Vagina (tissue), 2 donors: ENCODE measurements at regions not wholly inside any gene's neighbourhood (a gene's known extent, or its start where the extent isn't known, plus 50 kb on each side); places are given as distances from the start of the nearest gene placed in this dataset.

Source experiments
- CTCF ChIP-seq, 3 experiments: fragments of 450-650 bp in 2 of 3; fragments of 200-600 bp in 1 of 3; sonication (generic) in 1 of 3; IDR thresholded peaks; one replicate each; pipeline ENCODE4 v1.5.1; 2017 to 2019; ENCODE audit warnings: antibody characterized with exemption in 3 of 3, mild to moderate bottlenecking in 2 of 3, moderate library complexity in 2 of 3
- POLR2A ChIP-seq, 2 donors: fragments of 450-650 bp; IDR thresholded peaks; one replicate each; pipeline ENCODE4 v1.6.1; 2017; ENCODE audit warnings: antibody characterized with exemption in 2 of 2, mild to moderate bottlenecking in 2 of 2, moderate library complexity in 2 of 2

GRCh38 chr1:91585502-91585901 is 84.9 kb downstream of the CDC7 start:
- TF ChIP-seq POLR2A (IDR thresholded peaks at IDR 0.05) (no peak), CTCF (IDR thresholded peaks at IDR 0.05) (no peak)
